Upper lobe of right lung (tissue), 1 donor: ENCODE measurements at regions not wholly inside any gene's neighbourhood (a gene's known extent, or its start where the extent isn't known, plus 50 kb on each side); places are given as distances from the start of the nearest gene placed in this dataset.

Source experiments
- ATAC-seq: fragments of 200-7000 bp; cut with Tn5 transposase; one replicate; pipeline ENCODE4 v1.9.1; 2020; ENCODE audit warnings: mild to moderate bottlenecking, moderate library complexity
- DNase-seq: peaks from one replicate; pipeline ENCODE4 v3.0.0-alpha.2; 2020
- H3K27ac ChIP-seq: fragments of 200-600 bp; one replicate; pipeline ENCODE4 v1.8.0; 2022
- H3K27me3 ChIP-seq: fragments of 200-600 bp; one replicate; pipeline ENCODE4 v1.8.0; 2022; ENCODE audit warnings: mild to moderate bottlenecking
- H3K36me3 ChIP-seq: fragments of 200-600 bp; one replicate; pipeline ENCODE4 v1.8.0; 2022
- H3K4me1 ChIP-seq: fragments of 200-600 bp; one replicate; pipeline ENCODE4 v1.8.0; 2022
- H3K4me3 ChIP-seq: fragments of 200-600 bp; one replicate; pipeline ENCODE4 v1.8.0; 2022; ENCODE audit warnings: mild to moderate bottlenecking
- H3K9me3 ChIP-seq: fragments of 200-600 bp; one replicate; pipeline ENCODE4 v1.8.0; 2022
- intact Hi-C: fragments of 100-400 bp; cut with DNase I; formaldehyde crosslinking; loops from one replicate; pipeline ENCODE4 v1.11.0; 2022
- TF ChIP-seq, protein P1 (sequence below): fragments of 200-600 bp; IDR thresholded peaks from one replicate; pipeline ENCODE4 v1.8.0; 2022; ENCODE audit warnings: antibody characterized with exemption
- donor health status: DM: no; HTN: yes; CAD: no; lungs with severe emphysema.

- TF ChIP-seq, protein P1, sequence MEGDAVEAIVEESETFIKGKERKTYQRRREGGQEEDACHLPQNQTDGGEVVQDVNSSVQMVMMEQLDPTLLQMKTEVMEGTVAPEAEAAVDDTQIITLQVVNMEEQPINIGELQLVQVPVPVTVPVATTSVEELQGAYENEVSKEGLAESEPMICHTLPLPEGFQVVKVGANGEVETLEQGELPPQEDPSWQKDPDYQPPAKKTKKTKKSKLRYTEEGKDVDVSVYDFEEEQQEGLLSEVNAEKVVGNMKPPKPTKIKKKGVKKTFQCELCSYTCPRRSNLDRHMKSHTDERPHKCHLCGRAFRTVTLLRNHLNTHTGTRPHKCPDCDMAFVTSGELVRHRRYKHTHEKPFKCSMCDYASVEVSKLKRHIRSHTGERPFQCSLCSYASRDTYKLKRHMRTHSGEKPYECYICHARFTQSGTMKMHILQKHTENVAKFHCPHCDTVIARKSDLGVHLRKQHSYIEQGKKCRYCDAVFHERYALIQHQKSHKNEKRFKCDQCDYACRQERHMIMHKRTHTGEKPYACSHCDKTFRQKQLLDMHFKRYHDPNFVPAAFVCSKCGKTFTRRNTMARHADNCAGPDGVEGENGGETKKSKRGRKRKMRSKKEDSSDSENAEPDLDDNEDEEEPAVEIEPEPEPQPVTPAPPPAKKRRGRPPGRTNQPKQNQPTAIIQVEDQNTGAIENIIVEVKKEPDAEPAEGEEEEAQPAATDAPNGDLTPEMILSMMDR: no peak
Observed at GRCh38 chr5:171528865-171529614, 109.6 kb downstream of the FGF18 start.

GRCh38 chr5:171531638-171532037, 112.2 kb downstream of the FGF18 start:
- Histone ChIP-seq H3K4me1 (no peaks in the 10 kb centered on the region), H3K4me3 (no peak overlapping the region), H3K27ac (no peak overlapping the region), H3K27me3 (no peaks in the 10 kb centered on the region), H3K36me3 (no peaks in the 10 kb centered on the region), H3K9me3 (no peaks in the 10 kb centered on the region)
- TF ChIP-seq, protein P1: no peak
- ATAC-seq: no peak
- intact Hi-C loops: no loop called here
- DNase-seq: no peak

More at GRCh38 chr5:171528865-171529614, 109.6 kb downstream of the FGF18 start:
- DNase-seq (no peak), ATAC-seq (no peak)
- Histone ChIP-seq H3K9me3 (no peaks in the 10 kb centered on the region), H3K27ac (no peak overlapping the region), H3K4me3 (no peak overlapping the region), H3K4me1 (peaks cover 7% of the 10 kb centered on the region), H3K27me3 (no peaks in the 10 kb centered on the region), H3K36me3 (no peaks in the 10 kb centered on the region)
- intact Hi-C loops: no loop called here

GRCh38 chr5:171533153-171533552, 113.7 kb downstream of the FGF18 start:
- intact Hi-C loops: no loop called here
- H3K27ac ChIP-seq: no peak overlapping the region
- H3K4me1 ChIP-seq: no peaks in the 10 kb centered on the region
- no peaks in the 10 kb centered on the region for H3K27me3 ChIP-seq
- TF ChIP-seq, protein P1: no peak
- no peaks in the 10 kb centered on the region for H3K9me3 ChIP-seq
- DNase-seq (no peak), ATAC-seq (no peak)
- H3K4me3 ChIP-seq: no peak overlapping the region
- no peaks in the 10 kb centered on the region for H3K36me3 ChIP-seq

DNA sequence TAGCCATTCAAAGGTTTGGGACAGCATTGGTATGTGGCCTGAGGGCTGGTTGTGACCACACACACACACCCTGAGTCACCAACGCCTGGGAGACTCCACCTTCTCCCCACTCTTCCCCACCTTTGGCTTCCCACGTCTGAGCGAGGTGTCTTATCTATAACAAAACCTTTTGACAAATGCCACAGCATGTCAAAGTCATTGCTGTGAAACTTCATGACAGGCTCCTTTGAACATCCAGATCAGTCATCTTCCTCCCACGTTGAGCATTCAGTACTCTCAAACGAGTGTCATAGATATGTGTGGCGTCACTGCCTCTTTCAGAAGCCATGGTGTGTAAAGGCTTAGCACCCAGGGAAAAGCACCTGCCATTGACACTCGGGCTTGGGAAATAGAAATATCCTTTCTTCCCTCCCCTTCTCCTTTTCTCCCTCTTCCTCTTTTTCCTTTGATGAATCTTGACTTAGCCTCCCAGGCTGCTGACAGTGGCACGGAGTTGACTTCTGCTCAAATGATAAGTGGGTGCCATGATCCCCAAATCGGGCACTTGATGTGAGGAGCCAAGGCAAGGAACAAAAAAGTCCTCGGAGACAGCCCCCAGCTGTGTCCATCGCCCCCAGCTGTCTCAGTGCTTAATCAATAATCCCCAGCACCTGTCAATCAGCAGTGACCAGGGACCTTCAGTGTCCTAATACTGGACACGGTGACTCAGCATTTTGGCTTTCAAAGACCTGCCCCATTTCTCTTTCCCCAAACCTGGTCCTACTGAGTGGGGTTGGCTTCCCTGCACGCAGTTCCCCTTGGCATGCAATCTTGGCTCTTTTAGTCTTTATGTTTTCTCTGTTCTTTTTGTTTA, 114.8 kb downstream of the FGF18 start:
- TF ChIP-seq, protein P1: no peak
- no peaks in the 10 kb centered on the region for H3K27me3 ChIP-seq
- intact Hi-C loops: no loop called here
- no peak for ATAC-seq
- no peak overlapping the region for H3K27ac ChIP-seq
- no peaks in the 10 kb centered on the region for H3K4me1 ChIP-seq
- H3K36me3 ChIP-seq: no peaks in the 10 kb centered on the region
- DNase-seq: no peak
- no peak overlapping the region for H3K4me3 ChIP-seq
- no peaks in the 10 kb centered on the region for H3K9me3 ChIP-seq

- H3K27ac ChIP-seq: no peak overlapping the region
- H3K4me3 ChIP-seq: no peak overlapping the region
- ATAC-seq (no peak), DNase-seq (no peak)
- H3K9me3 ChIP-seq: no peaks in the 10 kb centered on the region
- TF ChIP-seq, protein P1: no peak
- intact Hi-C loops: no loop called here
- H3K27me3 ChIP-seq: no peaks in the 10 kb centered on the region
- H3K36me3 ChIP-seq: no peaks in the 10 kb centered on the region
- no peaks in the 10 kb centered on the region for H3K4me1 ChIP-seq
Observed at GRCh38 chr5:171535162-171535561, 115.7 kb downstream of the FGF18 start.
